WTC11 (cell line): ENCODE measurements at regions not wholly inside any gene's neighbourhood (a gene's known extent, or its start where the extent isn't known, plus 50 kb on each side); places are given as distances from the start of the nearest gene placed in this dataset.

Experiments
- ATAC-seq: fragments of 200-7000 bp; cut with Tn5 transposase; 2 replicates; pipeline ENCODE4 v1.10.0; 2021; ENCODE audit warnings: mild to moderate bottlenecking, moderate library complexity
- CTCF ChIA-PET: fragments of 300-600 bp; sonication (Branson Sonifier 250); formaldehyde crosslinking; loops from one replicate; lab custom pipeline; 2021; ENCODE audit warnings: antibody characterized with exemption; lab: Charles Lee
- POLR2A ChIA-PET: fragments of 350-600 bp; sonication (Branson Sonifier 250); formaldehyde crosslinking; loops from one replicate; lab custom pipeline; 2021; ENCODE audit warnings: antibody characterized with exemption; lab: Charles Lee
- DNase-seq: peaks from one replicate; pipeline ENCODE4 v3.0.0; 2021; ENCODE audit warnings: low spot score
- H3K27ac Mint-ChIP-seq: 2 replicates; pipeline ENCODE4 v1.8.0; 2021; ENCODE audit warnings: mixed read lengths
- H3K27me3 Mint-ChIP-seq: 2 replicates; pipeline ENCODE4 v1.8.0; 2021; ENCODE audit warnings: low read depth, mild to moderate bottlenecking, moderate library complexity, mixed read lengths
- H3K36me3 Mint-ChIP-seq: 2 replicates; pipeline ENCODE4 v1.8.0; 2021; ENCODE audit warnings: mixed read lengths
- H3K4me1 Mint-ChIP-seq: 2 replicates; pipeline ENCODE4 v1.8.0; 2022; ENCODE audit warnings: mixed read lengths
- H3K4me3 Mint-ChIP-seq: 2 replicates; pipeline ENCODE4 v1.8.0; 2021; ENCODE audit warnings: mild to moderate bottlenecking, moderate library complexity, mixed read lengths
- H3K9me3 Mint-ChIP-seq: 2 replicates; pipeline ENCODE4 v1.8.0; 2021; ENCODE audit warnings: mixed read lengths
- CBFB ChIP-seq: sonication (generic); formaldehyde crosslinking; IDR thresholded peaks from 2 replicates; pipeline ENCODE4 v1.8.1; 2022; ENCODE audit warnings: mild to moderate bottlenecking, low read depth, missing genetic modification reagents
- CREB1 ChIP-seq: sonication (generic); formaldehyde crosslinking; IDR thresholded peaks from 2 replicates; pipeline ENCODE4 v1.8.0; 2023; ENCODE audit warnings: mild to moderate bottlenecking, missing genetic modification reagents
- ETV6 ChIP-seq: sonication (generic); formaldehyde crosslinking; IDR thresholded peaks from 2 replicates; pipeline ENCODE4 v1.8.1; 2022; ENCODE audit warnings: mild to moderate bottlenecking, missing genetic modification reagents
- FOXJ3 ChIP-seq: sonication (generic); formaldehyde crosslinking; IDR thresholded peaks from 2 replicates; pipeline ENCODE4 v1.9.0; 2021; ENCODE audit warnings: missing genetic modification reagents, mild to moderate bottlenecking, borderline replicate concordance
- FOXK1 ChIP-seq: sonication (generic); formaldehyde crosslinking; IDR thresholded peaks from 2 replicates; pipeline ENCODE4 v1.8.0; 2022; ENCODE audit warnings: mild to moderate bottlenecking, moderate library complexity, missing genetic modification reagents
- FOXP1 ChIP-seq: sonication (generic); formaldehyde crosslinking; IDR thresholded peaks from 2 replicates; pipeline ENCODE4 v1.8.0; 2022; ENCODE audit warnings: missing genetic modification reagents, mild to moderate bottlenecking, moderate library complexity, borderline replicate concordance
- GABPB1 ChIP-seq: sonication (generic); formaldehyde crosslinking; IDR thresholded peaks from 2 replicates; pipeline ENCODE4 v1.8.1; 2023; ENCODE audit warnings: mild to moderate bottlenecking, missing genetic modification reagents
- GRHL2 ChIP-seq: fragments of 250-450 bp; sonication (Bioruptor Pico); IDR thresholded peaks from 2 replicates; pipeline ENCODE4 v1.8.0; 2022; ENCODE audit warnings: mild to moderate bottlenecking, moderate library complexity; ENCODE audit not compliant: insufficient replicate concordance, severe bottlenecking
- NR1H2 ChIP-seq: sonication (generic); formaldehyde crosslinking; IDR thresholded peaks from 2 replicates; pipeline ENCODE4 v1.9.0; 2021; ENCODE audit warnings: mild to moderate bottlenecking, moderate library complexity, missing genetic modification reagents
- PREB ChIP-seq: sonication (generic); formaldehyde crosslinking; IDR thresholded peaks from 2 replicates; pipeline ENCODE4 v1.8.1; 2022; ENCODE audit warnings: mild to moderate bottlenecking, missing genetic modification reagents, moderate library complexity, borderline replicate concordance
- RORB ChIP-seq: fragments of 250-450 bp; sonication (Bioruptor Pico); IDR thresholded peaks from 2 replicates; pipeline ENCODE4 v1.9.0; 2021; ENCODE audit warnings: mild to moderate bottlenecking
- SP1 ChIP-seq: sonication (generic); formaldehyde crosslinking; conservative IDR thresholded peaks from 2 replicates; pipeline ENCODE4 v1.8.1; 2022; ENCODE audit warnings: missing genetic modification reagents
- TCF7 ChIP-seq: sonication (generic); formaldehyde crosslinking; IDR thresholded peaks from 2 replicates; pipeline ENCODE4 v1.8.0; 2022; ENCODE audit warnings: mild to moderate bottlenecking, low read depth, missing genetic modification reagents, moderate library complexity
- TEAD1 ChIP-seq: sonication (generic); formaldehyde crosslinking; IDR thresholded peaks from 2 replicates; pipeline ENCODE4 v1.8.0; 2022; ENCODE audit warnings: mild to moderate bottlenecking, missing genetic modification reagents
- TEAD4 ChIP-seq: sonication (generic); formaldehyde crosslinking; IDR thresholded peaks from 2 replicates; pipeline ENCODE4 v1.8.0; 2022; ENCODE audit warnings: mild to moderate bottlenecking, missing genetic modification reagents
- TP53 ChIP-seq: sonication (generic); formaldehyde crosslinking; IDR thresholded peaks from 2 replicates; pipeline ENCODE4 v1.8.1; 2023; ENCODE audit warnings: mild to moderate bottlenecking, missing genetic modification reagents
- USF1 ChIP-seq: sonication (generic); formaldehyde crosslinking; IDR thresholded peaks from 2 replicates; pipeline ENCODE4 v1.8.0; 2022; ENCODE audit warnings: mild to moderate bottlenecking, missing genetic modification reagents
- USF2 ChIP-seq: sonication (generic); formaldehyde crosslinking; IDR thresholded peaks from 2 replicates; pipeline ENCODE4 v1.8.1; 2023; ENCODE audit warnings: mild to moderate bottlenecking, missing genetic modification reagents, moderate library complexity
- ZNF232 ChIP-seq: sonication (generic); formaldehyde crosslinking; IDR thresholded peaks from 2 replicates; pipeline ENCODE4 v1.8.0; 2022; ENCODE audit warnings: mild to moderate bottlenecking, missing genetic modification reagents
- ZNF416 ChIP-seq: fragments of 250-450 bp; sonication (Bioruptor Pico); IDR thresholded peaks from 2 replicates; pipeline ENCODE4 v1.9.0; 2021; ENCODE audit warnings: mild to moderate bottlenecking, inconsistent platforms
- ZNF423 ChIP-seq: fragments of 250-450 bp; sonication (Bioruptor Pico); IDR thresholded peaks from 2 replicates; pipeline ENCODE4 v2.1.2; 2022; ENCODE audit warnings: mild to moderate bottlenecking, moderate library complexity
- ZNF532 ChIP-seq: fragments of 250-450 bp; sonication (Bioruptor Pico); IDR thresholded peaks from 2 replicates; pipeline ENCODE4 v1.9.0; 2021; ENCODE audit warnings: mild to moderate bottlenecking, borderline replicate concordance
- TF ChIP-seq, protein P1 (sequence below): fragments of 250-450 bp; sonication (Bioruptor Pico); IDR thresholded peaks from 2 replicates; pipeline ENCODE4 v1.9.0; 2021; ENCODE audit warnings: mild to moderate bottlenecking
- TF ChIP-seq, protein P2 (sequence below): sonication (generic); formaldehyde crosslinking; IDR thresholded peaks from 2 replicates; pipeline ENCODE4 v1.8.1; 2023; ENCODE audit warnings: mild to moderate bottlenecking, missing genetic modification reagents, borderline replicate concordance

- TF ChIP-seq RORB (CRISPR knock-in tag), result no peak
- no peak for TF ChIP-seq PREB
- no peak for TF ChIP-seq CBFB
- TF ChIP-seq ZNF532 (CRISPR knock-in tag), result no peak
- no peak for TF ChIP-seq USF2 (CRISPR knock-in tag)
- TF ChIP-seq USF1 (CRISPR knock-in tag), result no peak
- no peak for TF ChIP-seq TEAD4
Observed at GRCh38 chr13:50709058-50709457, 134.4 kb downstream of the DLEU7 start (continued).

GRCh38 chr13:50711131-50711815 lies 132.2 kb downstream of the DLEU7 start:
- no peak overlapping the region for H3K27ac Mint-ChIP-seq
- H3K4me1 Mint-ChIP-seq, result no peaks in the 10 kb centered on the region
- ChIA-PET CTCF (no interaction called here), POLR2A (no interaction called here)
- TF ChIP-seq FOXP1 (CRISPR knock-in tag) (no peak), FOXJ3 (CRISPR knock-in tag) (no peak), USF1 (CRISPR knock-in tag) (no peak), RORB (CRISPR knock-in tag) (no peak), GABPB1 (no peak), TP53 (CRISPR knock-in tag) (no peak), ZNF416 (CRISPR knock-in tag) (no peak), ETV6 (CRISPR knock-in tag) (no peak), ZNF423 (CRISPR knock-in tag) (no peak), CREB1 (CRISPR knock-in tag) (no peak), FOXK1 (CRISPR knock-in tag) (no peak), GRHL2 (CRISPR knock-in tag) (no peak), TEAD1 (no peak), NR1H2 (CRISPR knock-in tag) (no peak), TEAD4 (no peak), SP1 (no peak), ZNF232 (CRISPR knock-in tag) (no peak), TCF7 (CRISPR knock-in tag) (no peak)
- TF ChIP-seq, protein P1, sequence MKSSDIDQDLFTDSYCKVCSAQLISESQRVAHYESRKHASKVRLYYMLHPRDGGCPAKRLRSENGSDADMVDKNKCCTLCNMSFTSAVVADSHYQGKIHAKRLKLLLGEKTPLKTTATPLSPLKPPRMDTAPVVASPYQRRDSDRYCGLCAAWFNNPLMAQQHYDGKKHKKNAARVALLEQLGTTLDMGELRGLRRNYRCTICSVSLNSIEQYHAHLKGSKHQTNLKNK (CRISPR knock-in tag), result no peak
- TF ChIP-seq, protein P2, sequence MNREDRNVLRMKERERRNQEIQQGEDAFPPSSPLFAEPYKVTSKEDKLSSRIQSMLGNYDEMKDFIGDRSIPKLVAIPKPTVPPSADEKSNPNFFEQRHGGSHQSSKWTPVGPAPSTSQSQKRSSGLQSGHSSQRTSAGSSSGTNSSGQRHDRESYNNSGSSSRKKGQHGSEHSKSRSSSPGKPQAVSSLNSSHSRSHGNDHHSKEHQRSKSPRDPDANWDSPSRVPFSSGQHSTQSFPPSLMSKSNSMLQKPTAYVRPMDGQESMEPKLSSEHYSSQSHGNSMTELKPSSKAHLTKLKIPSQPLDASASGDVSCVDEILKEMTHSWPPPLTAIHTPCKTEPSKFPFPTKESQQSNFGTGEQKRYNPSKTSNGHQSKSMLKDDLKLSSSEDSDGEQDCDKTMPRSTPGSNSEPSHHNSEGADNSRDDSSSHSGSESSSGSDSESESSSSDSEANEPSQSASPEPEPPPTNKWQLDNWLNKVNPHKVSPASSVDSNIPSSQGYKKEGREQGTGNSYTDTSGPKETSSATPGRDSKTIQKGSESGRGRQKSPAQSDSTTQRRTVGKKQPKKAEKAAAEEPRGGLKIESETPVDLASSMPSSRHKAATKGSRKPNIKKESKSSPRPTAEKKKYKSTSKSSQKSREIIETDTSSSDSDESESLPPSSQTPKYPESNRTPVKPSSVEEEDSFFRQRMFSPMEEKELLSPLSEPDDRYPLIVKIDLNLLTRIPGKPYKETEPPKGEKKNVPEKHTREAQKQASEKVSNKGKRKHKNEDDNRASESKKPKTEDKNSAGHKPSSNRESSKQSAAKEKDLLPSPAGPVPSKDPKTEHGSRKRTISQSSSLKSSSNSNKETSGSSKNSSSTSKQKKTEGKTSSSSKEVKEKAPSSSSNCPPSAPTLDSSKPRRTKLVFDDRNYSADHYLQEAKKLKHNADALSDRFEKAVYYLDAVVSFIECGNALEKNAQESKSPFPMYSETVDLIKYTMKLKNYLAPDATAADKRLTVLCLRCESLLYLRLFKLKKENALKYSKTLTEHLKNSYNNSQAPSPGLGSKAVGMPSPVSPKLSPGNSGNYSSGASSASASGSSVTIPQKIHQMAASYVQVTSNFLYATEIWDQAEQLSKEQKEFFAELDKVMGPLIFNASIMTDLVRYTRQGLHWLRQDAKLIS (CRISPR knock-in tag), result no peak
- DNase-seq (no peak), ATAC-seq (no peak)
- H3K27me3 Mint-ChIP-seq, result no peaks in the 10 kb centered on the region
- no peaks in the 10 kb centered on the region for H3K9me3 Mint-ChIP-seq
- no peaks in the 10 kb centered on the region for H3K36me3 Mint-ChIP-seq
- H3K4me3 Mint-ChIP-seq, result no peak overlapping the region
